Activated CD4-positive, CD25-positive, alpha-beta regulatory T cell (primary cell): ENCODE measurements at regions not wholly inside any gene's neighbourhood (a gene's known extent, or its start where the extent isn't known, plus 50 kb on each side); places are given as distances from the start of the nearest gene placed in this dataset.

Source experiments
- DNase-seq, 4 experiments: peaks; one replicate each; lab custom pipeline; 2025; lab: John Stamatoyannopoulos, UW

DNA sequence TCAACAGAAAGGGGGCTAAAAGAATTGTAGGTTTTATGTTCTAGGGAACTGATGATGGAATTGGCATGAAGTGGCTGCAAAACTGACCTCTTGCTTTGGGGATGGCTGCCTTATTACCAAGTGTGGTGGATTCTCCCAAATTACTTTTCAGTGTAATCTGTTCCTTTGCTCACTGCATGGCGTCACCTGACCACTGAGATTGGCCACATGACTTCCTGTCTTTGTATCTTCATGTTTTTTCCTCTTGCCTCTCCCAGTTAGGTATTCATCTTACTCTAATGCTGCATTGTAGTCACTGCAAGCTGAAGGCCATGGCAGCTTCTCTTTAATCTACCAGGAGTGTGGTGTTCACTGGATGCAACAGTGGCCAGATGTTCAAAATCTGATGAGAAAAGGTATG, 257.7 kb upstream of the TNP1 start:
- DNase-seq = no peak

- DNase-seq = no peak
Measured at GRCh38 chr2:217116610-217117009, 256.7 kb upstream of the TNP1 start.

DNA sequence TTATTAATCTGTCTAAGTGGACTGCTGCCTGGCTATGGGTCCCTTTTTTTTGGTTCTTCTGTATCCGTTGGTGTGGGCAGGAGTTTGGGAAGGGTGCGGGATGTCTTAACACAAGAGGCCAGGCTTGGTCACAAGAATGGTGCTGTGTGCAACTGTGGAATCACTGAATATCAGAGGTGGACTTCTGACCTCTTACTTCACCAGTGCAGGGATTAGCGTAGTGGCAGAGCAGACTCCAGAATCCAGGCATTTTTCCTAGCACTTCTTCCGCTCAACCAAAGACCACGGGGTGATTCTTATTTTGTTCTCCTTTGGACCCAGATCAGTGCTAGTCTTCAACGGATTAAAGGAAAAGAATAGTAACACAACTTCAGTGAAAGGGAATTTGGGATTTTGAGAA, 254.3 kb upstream of the TNP1 start:
- no peak for DNase-seq

- no peak for DNase-seq
Measured at GRCh38 chr2:217113491-217113890, 253.6 kb upstream of the TNP1 start.

DNA sequence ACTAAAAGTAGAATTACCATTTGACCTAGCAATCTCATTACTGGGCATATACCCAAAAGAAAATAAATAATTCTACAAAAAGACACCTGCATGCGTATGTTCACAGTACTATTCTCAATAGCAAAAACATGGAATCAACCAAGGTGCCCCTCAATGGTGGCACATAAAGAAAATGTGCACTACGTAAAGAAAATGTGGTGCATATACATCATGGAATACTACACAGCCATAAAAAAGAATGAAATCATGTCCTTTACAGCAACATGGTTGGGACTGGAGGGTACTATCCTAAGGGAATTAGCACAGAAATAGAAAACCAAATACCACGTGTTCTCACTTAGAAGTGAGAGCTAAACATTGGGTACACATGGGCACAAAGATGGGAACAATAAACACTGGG, 250.7 kb upstream of the TNP1 start:
- DNase-seq = no peak

DNA sequence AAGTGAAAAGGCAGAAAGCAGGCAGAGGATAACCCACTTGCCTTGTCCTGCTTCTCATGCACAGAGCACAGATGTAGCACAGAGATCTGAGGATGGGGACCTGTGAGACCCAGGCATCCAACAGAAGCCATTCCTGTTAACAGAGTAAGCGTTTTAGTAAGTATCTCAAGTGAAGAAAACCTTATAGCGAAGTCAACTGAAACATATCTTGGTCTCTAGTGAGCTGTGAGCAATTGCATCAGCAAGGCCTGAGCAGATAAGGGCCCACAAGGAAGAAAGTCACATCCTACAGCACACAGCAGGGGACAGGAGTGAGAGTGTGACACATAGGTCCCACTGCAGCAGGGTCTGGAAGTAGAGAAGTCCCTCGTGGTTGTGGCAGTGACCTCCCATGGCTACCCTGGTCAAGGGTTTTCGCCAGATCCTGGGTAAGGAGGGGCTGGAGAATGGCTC, 248.7 kb upstream of the TNP1 start:
- DNase-seq = no peak

GRCh38 chr2:217108086-217108485, 248.2 kb upstream of the TNP1 start:
- no peak for DNase-seq

GRCh38 chr2:217107480-217107879, 247.6 kb upstream of the TNP1 start:
- no peak for DNase-seq

DNA sequence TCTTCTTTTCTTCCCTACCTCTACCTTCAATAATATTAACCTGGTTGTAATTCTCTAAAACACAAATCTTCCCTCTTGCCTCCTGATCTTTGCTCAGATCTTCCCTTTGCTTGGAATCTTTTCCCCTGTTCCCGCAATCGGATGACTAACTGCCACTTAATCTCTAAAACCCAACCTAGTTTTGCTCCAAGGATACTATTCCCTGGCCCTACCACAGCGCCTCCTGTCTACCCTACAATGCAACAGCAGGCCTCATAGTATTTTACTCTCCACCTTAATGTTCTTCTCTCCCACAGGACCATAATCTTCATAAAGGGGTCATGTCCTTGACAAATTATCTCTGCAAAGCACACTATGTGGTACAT, 246.8 kb upstream of the TNP1 start:
- no peak for DNase-seq

GRCh38 chr2:217105733-217106649, 246.1 kb upstream of the TNP1 start:
- DNase-seq = no peak

GRCh38 chr2:217103752-217104545, 244.1 kb upstream of the TNP1 start:
- no peak for DNase-seq

GRCh38 chr2:217102956-217103355, 243.1 kb upstream of the TNP1 start:
- DNase-seq = no peak

- DNase-seq = no peak
Measured at GRCh38 chr2:217101972-217102371, 242.1 kb upstream of the TNP1 start.

GRCh38 chr2:217099561-217099960, 239.7 kb upstream of the TNP1 start:
- DNase-seq = no peak

- no peak for DNase-seq
Measured at GRCh38 chr2:217098435-217098834, 238.6 kb upstream of the TNP1 start.

DNA sequence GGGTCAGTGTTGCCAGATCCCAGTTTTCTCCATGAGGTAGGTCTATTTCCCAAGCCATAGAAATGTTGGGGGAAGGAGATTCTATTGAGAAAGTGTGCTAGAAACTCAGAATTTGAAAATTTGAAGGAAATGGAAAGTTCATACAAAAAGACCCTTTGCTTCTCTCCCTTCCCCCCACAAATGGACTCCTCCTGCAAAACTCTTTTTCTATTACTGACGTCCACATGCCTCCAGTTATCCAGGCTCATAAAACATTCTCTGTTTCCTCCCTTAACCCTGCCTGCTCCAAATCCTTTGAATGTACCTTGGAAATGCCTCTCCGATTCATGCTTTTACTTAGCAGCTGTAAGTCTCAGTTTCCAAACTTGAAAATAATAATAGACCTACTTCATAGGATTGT, 237.5 kb upstream of the TNP1 start:
- DNase-seq = no peak

DNA sequence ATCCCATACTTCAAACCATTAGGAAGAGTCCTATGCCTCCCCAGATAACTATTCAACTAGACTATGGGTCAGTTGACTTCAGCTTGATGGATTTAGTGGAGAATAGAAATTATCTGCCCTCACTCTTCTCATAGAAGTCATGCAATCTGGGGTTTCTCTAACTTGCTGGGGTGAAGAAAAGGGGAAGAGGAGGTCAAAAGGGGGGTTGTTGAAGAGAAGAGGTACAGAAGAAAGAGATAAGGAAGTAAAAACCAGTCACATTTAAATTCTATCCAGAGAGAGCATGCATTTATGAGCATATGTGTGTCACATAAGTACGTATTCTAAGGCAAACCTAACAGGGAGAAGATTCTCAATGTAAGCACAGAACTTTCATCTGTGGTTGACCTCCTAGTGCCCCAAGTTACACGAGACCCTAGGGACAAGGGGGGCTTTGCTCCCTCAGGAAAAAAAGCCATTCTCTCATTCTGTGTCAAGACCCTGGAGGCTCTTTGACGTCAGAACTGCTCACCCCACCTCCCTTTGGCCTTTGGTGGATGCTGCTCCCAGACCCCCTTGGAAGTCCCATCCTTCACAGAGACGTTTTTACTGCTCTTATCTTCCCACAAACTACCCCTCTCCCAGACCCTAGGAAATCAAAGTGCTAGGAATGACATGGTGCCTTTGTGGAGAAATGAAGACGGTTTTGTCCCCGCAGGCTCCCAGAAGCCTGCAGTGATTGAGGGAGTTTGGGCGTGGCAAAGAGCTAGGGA, 236.8 kb upstream of the TNP1 start:
- no peak for DNase-seq

- no peak for DNase-seq
Measured at GRCh38 chr2:217095511-217096205, 235.8 kb upstream of the TNP1 start.

DNA sequence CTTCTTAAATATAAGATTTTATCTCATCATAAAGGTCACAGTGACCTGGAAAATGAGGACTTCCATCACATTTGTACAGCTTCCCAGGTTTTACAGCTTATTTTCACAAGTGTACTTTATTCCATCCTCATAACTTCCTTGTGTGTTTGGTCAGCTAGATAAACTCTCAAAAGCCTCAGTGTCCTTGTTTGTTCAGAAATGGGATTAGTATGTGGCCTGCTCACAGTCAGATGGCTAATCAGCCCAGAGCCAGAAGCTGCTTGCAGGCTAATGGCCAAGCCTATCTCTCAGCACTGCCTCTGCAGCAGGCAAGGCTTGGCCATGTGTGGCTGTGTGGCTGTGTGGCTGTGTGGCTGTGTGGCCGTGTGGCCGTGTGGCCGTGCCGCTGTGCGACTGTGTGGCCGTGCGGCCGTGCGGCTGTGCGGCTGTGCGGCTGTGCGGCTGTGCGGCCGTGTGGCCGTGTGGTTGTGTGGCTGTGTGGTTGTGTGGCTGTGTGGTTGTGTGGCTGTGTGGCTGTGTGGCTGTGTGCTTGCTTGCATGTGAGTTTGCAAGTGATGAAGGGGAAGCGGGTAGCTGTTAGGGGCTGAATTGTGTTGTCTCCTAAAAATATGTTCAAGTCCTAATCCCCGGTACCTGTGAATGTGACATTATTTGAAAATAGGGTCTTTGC, 233.0 kb upstream of the TNP1 start:
- DNase-seq = no peak

DNA sequence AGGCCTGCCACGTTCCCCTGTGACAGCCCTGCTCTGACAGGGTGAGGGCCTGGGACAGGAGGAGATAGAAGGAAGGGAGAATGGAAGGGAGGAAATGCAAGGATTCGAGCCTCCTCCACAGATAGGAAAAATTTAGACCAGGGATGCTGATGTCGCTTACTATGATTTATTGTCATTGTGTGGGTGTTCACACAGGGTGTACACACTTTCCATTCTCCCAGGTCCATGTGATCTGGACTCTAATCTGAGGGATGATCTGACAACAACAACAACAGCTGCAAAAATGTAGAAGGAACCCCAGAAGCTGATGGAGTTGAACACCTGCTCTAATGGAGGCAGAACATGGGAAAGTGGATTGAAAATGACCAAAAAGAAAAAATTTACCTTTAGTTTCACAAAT, 231.7 kb upstream of the TNP1 start:
- DNase-seq = no peak

- no peak for DNase-seq
Measured at GRCh38 chr2:217090884-217091283, 231.0 kb upstream of the TNP1 start.
